ENCODE measurements at regions not wholly inside any gene's neighbourhood (a gene's known extent, or its start where the extent isn't known, plus 50 kb on each side); places are given as distances from the start of the nearest gene placed in this dataset.
A peak's percentile ranks its signal among the peaks of the same experiment; 100 is the strongest.

- FAIRE-seq = no peak
- H3K27me3 ChIP-seq (ENCODE audit: control insufficient read depth, insufficient read depth, low read length) = peaks cover 2% of the 10 kb centered on the region
These were observed 158.5 kb upstream of the ARID1B start for GRCh38 chr6:156618600-156619205.

GRCh38 chr6:156617941-156618340 is 159.2 kb upstream of the ARID1B start:
- no peak for FAIRE-seq
- Histone ChIP-seq H3K4me3 (ENCODE audit: low read depth, low read length) (no peak overlapping the region), H3K36me3 (ENCODE audit: control insufficient read depth, insufficient read depth, low read length) (no peaks in the 10 kb centered on the region), H3K27me3 (ENCODE audit: control insufficient read depth, insufficient read depth, low read length) (peaks cover 2% of the 10 kb centered on the region)
- DNase-seq (ENCODE audit: low read depth) = no peak
- TF ChIP-seq CTCF (IDR thresholded peaks at IDR 0.05; ENCODE audit: insufficient read depth, low read length, severe bottlenecking) = no peak

More at GRCh38 chr6:156618600-156619205, 158.5 kb upstream of the ARID1B start:
- Histone ChIP-seq H3K36me3 (ENCODE audit: control insufficient read depth, insufficient read depth, low read length) (no peaks in the 10 kb centered on the region), H3K4me3 (ENCODE audit: low read depth, low read length) (no peak overlapping the region)
- DNase-seq (ENCODE audit: low read depth) = no peak
- peak; percentile 3 for TF ChIP-seq CTCF (IDR thresholded peaks at IDR 0.05; ENCODE audit: insufficient read depth, low read length, severe bottlenecking)

- Histone ChIP-seq H3K4me3 (ENCODE audit: low read depth, low read length) (no peak overlapping the region), H3K27me3 (ENCODE audit: control insufficient read depth, insufficient read depth, low read length) (peaks cover 2% of the 10 kb centered on the region), H3K36me3 (ENCODE audit: control insufficient read depth, insufficient read depth, low read length) (no peaks in the 10 kb centered on the region)
- DNase-seq (ENCODE audit: low read depth) (peak; percentile 80), FAIRE-seq (no peak)
- TF ChIP-seq CTCF (IDR thresholded peaks at IDR 0.05; ENCODE audit: insufficient read depth, low read length, severe bottlenecking) = no peak
These were observed 159.8 kb upstream of the ARID1B start for GRCh38 chr6:156617376-156617775.

- Histone ChIP-seq H3K27me3 (ENCODE audit: control insufficient read depth, insufficient read depth, low read length) (peaks cover 2% of the 10 kb centered on the region), H3K4me3 (ENCODE audit: low read depth, low read length) (no peak overlapping the region), H3K36me3 (ENCODE audit: control insufficient read depth, insufficient read depth, low read length) (no peaks in the 10 kb centered on the region)
- FAIRE-seq = no peak
- DNase-seq (ENCODE audit: low read depth) = no peak
- TF ChIP-seq CTCF (IDR thresholded peaks at IDR 0.05; ENCODE audit: insufficient read depth, low read length, severe bottlenecking) = no peak
These were observed 160.7 kb upstream of the ARID1B start for GRCh38 chr6:156616495-156616894.

GRCh38 chr6:156613996-156614395 is 163.2 kb upstream of the ARID1B start:
- H3K27me3 ChIP-seq (ENCODE audit: control insufficient read depth, insufficient read depth, low read length) = peaks cover 2% of the 10 kb centered on the region
- H3K4me3 ChIP-seq (ENCODE audit: low read depth, low read length) = no peak overlapping the region
- FAIRE-seq (no peak), DNase-seq (ENCODE audit: low read depth) (no peak)
- TF ChIP-seq CTCF (IDR thresholded peaks at IDR 0.05; ENCODE audit: insufficient read depth, low read length, severe bottlenecking) = no peak
- H3K36me3 ChIP-seq (ENCODE audit: control insufficient read depth, insufficient read depth, low read length) = no peaks in the 10 kb centered on the region

GRCh38 chr6:156612361-156612760 is 164.8 kb upstream of the ARID1B start:
- no peak for TF ChIP-seq CTCF (IDR thresholded peaks at IDR 0.05; ENCODE audit: insufficient read depth, low read length, severe bottlenecking)
- no peak overlapping the region for H3K4me3 ChIP-seq (ENCODE audit: low read depth, low read length)
- H3K27me3 ChIP-seq (ENCODE audit: control insufficient read depth, insufficient read depth, low read length) = no peaks in the 10 kb centered on the region
- DNase-seq (ENCODE audit: low read depth) = no peak
- H3K36me3 ChIP-seq (ENCODE audit: control insufficient read depth, insufficient read depth, low read length) = no peaks in the 10 kb centered on the region
- FAIRE-seq = no peak
